ENCODE measurements at regions not wholly inside any gene's neighbourhood (a gene's known extent, or its start where the extent isn't known, plus 50 kb on each side); places are given as distances from the start of the nearest gene placed in this dataset.
"Not testable (repeated sequence)": the region's sequence is repeated elsewhere in the genome, so short reads cannot be mapped to it uniquely, and the experiment has no call there.

DNA sequence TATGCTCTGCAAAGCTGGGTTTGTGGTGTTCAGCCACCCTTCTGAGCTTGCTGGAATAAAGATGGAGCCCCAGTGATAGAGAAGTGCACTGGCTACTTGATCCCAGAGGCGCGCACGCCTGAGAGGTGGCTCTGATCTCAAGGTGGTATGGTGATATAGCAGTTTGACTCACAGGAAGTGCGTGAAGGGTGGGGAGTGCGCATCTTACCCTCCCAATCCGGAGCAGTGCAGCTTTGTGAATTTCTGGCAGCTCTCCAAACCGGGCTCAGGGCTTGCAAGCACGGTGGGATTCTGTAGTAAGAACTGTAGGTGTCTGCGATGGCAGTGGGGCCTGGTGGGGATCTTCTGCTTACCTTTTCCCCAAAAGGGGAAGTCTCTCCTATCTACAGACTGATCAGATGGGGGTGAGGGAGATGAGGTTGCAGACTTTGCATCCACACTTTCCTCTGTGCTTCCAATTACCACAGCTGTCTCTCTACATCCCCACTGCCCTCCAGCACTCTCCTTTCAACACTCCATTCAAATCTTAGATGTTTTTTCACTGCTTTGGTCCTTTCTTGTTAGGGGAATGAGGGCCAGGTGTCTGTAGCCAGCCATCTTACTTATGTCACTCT is 197.4 kb upstream of the SLC38A2 start:
- DNase-seq = no peak

DNA sequence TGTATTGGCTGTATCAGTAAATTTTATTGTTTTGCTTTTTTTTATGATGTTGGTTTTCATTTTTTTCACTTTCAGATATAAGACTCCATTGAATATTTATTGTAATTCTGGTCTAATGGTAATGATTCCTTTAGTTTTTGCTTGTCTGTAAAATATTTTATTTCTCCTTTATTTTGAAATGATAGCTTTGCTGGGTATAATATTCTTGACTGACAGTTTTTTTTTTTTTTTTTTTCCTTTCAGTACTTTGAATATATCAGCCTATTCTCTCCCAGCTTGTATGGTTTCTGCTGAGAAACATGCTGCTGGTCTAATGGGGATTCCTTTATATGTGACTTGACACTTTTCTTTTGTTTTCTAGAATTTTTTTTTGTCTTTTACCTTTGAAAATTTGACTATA is 195.1 kb upstream of the SLC38A2 start:
- DNase-seq = no peak

DNA sequence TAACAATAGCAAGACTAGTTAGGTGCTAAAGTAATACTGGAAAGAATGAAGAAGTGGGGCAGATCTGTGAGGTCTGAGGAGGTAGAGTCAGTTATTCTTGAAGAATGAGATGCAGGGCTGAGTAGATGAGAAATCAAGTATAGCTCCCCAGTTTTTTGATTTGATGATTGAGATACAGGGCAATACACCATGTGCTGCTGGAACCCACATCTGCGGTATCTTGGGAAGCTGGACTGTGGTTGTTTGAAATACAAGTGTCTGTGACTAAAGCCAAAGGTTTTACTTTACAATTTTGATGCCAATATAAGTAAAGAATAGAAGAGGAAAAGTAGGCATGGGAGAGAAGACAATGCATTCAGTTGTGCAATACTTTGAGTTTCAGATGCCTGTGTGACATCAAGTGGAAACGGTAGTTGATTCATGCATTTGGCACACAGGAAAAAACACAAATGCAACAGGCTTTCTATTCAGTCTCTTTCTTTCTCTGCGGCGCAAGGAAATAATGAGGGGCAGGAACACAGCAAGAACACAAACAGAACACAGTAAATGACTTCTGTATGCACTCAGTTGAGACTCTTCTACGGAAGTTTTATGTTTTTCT is 190.2 kb upstream of the SLC38A2 start:
- no peak for DNase-seq

DNA sequence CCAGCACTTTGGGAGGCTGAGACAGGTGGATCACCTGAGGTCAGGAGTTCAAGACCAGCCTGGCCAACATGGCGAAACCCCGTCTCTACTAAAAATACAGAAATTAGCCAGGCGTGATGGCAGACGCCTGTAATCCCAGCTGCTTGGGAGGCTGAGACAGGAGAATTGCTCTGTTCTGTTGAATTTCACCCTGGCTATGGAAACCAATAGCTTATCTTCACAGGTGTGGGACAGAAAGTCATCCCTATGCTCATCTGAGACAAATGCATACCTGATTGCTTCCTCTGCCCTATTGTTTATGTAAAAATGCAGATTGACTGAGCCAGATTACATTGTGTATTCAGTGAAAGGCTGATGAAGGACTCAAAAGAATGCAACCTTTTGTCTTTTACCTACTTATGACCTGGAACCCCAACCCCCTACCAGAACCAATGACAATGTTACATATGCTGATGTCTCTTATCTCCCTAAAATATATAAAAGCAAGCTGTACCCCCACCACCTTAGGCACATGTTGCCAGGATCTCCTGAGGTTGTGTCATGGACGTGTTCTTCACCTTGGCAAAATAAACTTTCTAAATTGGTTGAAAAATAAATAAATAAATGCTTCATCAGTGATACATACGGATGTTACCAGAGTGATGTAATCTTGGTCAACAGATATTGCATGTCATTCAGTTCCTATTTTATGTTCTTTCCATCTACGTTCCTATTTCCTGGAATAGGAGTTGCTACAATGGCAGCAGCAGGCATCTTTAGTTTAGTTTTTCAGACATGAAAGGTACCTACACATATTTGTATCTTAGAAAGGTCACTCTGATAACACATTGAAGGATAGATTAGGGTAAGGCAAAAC is 189.4 kb upstream of the SLC38A2 start:
- DNase-seq = not testable (repeated sequence)

DNA sequence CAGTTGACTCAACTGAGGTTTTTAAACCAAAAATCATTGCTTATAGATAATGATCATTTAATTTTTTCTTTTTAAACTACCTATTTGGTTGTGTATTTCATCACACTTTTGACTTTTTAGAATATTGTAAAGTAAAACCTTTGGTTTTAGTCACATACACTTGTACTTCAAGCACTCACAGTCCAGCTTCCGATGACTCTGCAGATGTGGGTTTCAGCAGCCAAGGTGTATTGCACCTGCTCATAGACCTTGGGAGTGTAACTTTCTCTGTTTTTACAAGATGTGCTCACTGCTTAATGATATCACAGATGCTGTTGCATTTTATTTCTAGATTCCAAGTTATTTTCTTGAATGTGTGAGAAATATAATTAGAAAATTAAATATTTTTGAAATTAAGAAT is 188.3 kb upstream of the SLC38A2 start:
- DNase-seq = no peak

DNA sequence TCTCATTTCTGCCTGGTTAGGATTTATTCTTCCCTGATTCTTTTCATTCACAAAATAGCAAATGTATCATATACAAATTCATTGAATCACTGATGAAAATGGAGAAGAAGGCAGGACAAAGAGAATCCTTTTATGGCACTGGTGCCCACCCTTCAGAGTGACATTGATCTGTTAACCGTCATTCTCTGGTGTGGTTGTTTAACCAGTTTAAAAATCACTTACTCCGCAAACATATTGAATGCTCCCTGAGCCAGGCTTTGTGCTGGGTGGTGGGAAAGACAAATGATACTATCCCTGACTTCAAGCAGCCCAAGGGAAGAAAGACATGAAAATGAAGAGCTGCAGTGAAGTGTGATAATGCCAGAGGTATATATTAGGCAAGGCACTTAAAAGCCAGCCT is 187.5 kb upstream of the SLC38A2 start:
- DNase-seq = no peak

DNA sequence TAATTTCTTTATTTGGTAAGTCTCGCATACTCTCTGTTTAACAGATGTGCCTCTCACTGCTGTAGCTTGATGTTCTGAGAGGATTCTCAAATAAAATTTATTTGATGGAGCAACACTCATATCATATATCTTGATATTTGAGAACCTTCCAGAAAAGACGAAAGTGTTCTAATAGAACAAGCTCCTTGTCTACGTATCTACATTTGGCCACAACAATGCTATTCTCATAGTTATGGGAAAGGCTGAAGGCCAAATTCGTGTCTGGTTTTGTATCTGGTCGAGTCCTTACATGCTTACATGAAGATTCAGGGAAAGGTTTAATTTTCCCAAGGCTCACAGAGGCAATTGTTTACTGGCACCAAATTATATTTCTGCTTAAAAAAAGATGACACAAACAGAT is 186.7 kb upstream of the SLC38A2 start:
- DNase-seq = no peak

DNA sequence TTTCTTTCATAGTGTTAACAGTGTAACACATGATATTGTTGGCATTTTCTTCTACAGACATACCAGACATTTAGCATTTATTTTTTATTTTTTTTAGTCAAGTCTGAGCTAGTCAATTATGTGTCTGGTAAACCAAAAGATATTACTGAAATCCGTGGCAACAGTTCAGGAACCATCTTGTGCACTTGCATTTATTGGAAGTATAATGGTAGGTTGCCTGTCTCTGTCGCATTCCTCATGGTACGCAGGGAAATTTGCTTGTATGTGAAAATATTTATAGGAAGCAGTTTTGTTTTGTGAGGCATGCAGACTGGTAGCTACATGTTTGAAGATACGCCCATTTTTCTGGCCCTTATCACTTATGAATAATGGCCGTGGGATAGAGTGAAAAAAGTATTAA is 186.1 kb upstream of the SLC38A2 start:
- no peak for DNase-seq

DNA sequence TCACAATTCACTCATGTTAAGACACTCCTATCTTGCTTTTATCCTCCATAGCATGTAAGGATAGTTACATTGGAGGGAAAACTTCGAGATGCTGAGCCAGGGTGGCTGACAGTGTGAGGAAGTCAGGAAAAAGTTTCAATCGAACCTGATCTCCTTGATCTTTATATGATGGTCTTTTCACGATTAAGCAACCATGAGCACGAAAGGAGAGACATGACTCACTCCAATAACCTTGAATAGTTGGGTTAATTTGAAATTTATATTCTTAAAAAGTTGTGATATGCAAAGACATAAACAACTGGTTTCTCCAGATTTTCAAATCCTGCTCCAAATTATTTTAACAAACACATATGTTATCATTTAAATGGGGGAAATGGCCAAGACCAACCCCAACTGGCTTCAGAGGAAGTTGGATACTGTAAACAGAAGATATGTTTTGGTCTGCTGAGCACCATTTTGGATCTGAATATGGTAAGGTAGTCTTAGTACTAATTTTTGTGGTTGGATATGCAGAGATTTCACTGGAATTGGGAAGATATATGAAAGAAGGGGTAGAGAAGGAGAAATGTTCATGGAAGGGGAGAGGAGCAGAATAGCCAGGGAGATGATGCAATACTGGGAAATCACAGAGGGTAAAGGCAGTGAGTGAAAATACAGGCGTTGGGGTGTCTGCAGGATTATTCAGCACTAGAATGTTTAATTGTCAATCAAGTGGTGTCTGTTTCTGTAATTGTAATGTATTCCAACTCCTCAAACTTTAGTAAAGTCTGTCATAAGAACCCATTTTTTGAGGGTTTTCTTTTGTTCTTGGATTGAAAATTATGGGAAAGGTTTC is 185.2 kb upstream of the SLC38A2 start:
- DNase-seq = no peak

DNA sequence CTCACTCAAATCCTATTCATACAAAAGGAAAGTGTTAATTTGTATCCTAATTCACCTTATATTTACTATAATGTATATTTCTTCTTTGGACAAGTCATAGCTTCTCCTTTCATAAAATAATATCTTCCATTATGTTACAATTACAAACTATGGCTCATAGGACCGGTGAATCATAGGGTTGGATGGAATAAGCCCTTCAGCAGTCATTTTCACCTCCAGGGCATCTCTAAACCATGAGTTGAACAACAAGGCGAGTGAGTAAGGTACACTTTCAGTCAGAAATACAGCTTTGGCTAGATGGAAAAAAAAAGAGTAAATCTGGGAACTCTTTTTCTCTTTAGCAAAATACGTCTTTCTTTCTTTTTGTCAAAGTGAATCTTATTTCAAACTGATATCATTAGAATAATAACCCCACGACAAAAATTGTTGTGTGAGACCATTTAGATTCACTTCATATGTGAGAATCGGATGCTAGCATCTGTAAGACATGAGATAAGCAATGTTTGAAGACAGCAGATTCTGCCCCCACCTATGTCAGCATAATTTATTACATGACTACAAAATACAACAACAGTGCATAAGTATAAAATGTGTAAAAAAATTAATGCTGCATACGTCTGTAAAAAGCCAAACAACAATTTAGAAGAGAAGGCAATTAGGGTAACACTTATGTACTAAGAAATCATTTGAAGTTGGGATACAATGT is 184.4 kb upstream of the SLC38A2 start:
- DNase-seq = no peak

DNA sequence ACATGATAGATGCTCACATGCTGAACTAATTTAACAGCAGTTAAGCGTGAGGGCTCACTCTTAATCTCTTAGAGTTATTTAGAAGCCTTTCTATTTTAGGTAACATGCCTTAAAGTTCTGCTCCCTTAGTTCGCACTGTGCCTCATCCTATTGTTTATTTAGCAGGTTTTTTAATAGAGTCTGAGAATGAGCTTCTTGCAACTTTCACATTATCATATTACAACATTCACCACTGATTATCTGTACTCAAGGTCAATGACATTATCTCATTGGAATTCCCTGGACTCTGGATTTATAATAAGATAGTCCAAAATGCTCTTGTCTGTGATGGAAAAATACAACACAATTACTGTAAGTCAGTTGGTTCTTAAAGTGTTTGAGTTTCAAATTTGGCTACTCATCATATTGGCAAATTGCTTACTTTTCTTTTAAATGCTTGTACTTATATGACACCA is 183.6 kb upstream of the SLC38A2 start:
- no peak for DNase-seq

DNA sequence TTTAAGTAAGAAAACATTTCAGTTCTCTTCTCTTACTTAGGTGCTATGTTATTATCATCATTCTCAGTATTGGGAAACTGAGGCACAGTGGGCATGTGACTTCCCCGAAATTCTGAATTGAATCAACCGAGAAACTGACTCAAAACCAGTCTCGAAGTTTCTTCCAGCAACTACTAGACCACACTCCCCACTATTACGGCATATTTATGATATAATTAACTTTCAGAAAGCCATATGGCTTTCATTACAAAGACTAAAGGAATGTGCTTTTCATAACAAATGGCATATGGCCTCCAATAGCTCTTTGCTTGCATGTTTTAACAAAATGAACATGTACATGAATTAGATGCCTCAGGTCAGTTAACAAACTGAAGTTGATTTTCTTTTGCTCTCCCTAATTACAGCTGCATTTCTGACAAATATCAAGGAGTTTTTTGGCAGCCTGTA is 182.9 kb upstream of the SLC38A2 start:
- DNase-seq = no peak

DNA sequence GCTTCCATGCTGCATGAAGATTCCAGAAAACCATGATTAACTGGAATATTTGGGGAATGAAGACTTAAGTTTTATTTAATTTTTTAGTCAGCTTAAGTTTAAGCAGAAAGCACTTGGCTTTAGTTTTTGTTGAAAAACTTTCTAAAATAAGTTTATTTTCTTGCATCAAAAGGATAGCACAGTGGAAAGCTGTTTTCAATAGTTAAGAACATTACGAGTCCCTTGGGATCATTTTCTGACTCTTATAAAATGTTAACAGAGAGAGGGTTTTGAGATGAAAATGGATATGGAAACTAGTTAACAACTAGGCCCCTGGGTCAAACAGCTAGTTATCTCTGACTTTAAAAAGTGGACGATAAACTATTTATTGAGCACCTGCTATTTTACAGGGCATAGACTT is 181.9 kb upstream of the SLC38A2 start:
- no peak for DNase-seq

DNA sequence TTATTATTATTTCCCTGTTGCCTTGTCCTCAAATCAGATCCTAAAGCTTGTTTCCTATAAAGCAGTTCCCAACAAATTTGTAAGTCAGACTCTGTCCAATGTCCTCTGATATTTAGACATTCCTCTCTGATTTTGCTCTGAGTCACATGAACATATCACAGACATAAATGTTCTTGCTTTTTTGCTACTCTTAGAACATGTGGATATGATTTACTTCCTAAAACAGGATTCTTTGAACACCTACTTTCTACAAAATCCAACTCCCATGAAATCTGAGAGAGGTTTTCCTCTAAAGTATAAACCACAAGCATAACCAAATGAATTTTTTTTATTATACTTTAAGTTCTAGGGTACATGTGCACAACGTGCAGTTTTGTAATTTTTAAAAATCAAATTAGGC is 181.3 kb upstream of the SLC38A2 start:
- DNase-seq = no peak

DNA sequence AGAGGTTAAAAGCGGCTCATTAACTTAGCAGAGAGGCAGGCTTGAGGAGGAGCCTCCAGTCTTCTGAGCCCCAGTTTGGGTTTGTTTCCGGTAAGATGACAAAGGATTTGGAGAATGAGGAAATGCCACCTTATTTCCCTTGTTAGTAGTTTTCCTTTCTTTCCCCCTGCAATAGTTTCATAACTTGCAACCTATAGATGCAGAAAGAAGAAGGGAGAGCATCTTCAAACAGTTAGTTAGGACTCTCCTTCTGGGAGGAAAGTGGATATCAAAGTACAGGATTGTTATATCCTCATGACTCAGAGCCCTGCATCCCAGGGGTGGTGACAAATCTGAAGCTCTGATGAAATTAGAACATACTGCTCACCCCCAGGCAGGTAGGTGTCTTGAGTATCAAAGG is 180.7 kb upstream of the SLC38A2 start:
- DNase-seq = no peak

DNA sequence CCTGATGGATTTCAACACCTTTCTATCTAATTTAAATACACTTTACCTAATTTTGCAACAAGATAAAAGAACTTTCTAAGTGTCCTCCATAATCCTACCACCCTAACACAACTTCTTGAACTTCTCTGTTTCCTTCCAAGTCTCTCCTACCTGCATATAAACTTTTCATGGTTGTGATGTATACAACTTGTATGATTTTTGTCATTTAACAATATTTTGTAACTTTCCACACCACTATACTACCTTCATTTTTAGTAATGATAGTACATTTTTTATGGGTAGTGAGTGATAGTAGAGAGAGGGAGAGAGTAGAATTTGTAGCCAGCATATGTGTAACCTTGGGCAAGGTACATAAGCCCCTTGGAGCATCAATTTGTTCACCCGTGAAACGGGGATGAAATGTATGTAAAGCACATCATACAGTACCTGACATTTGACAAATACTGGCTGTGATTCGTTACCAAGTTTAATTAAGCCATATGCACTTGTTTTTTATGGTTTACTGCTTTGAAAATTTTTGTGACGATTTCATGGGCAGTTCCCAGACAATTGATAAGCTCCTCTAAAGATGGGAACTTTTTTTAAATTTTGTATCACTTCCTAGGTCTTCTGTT is 177.8 kb upstream of the SLC38A2 start:
- DNase-seq = no peak

DNA sequence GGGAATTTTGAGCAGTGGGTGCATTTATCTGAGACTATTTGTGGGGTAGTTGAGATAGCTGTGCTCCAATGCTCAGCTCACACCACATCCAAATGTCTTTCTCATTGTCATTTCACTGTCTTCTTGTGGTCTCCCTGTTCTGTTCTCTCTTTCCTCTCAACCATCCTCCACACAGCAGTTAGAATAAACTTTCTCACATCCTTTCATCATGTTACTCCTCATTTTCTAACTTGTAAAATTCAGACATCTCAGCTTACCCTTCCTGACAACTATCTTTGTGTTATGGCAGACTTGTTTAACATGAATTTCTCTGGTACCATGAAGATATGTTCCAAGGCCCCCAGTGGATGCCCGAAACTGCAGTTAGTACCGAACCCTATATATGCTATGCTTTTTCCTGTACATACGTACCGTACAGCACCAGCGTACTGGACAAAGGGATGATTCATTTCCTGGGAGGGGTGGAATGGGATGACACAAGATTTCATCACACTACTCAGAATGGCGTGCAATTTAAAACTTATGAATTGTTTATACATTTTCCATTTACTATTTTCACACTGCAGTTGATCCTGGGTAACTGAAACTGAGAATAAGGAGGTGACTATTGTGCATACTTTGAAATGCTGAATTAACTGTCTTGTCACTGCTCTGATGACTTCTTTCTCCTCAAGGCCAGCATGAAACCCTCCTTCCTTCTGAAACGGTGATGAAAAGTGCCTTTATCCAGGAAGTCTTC is 177.1 kb upstream of the SLC38A2 start:
- DNase-seq = peak in 1 of 2 experiments; percentile 38

DNA sequence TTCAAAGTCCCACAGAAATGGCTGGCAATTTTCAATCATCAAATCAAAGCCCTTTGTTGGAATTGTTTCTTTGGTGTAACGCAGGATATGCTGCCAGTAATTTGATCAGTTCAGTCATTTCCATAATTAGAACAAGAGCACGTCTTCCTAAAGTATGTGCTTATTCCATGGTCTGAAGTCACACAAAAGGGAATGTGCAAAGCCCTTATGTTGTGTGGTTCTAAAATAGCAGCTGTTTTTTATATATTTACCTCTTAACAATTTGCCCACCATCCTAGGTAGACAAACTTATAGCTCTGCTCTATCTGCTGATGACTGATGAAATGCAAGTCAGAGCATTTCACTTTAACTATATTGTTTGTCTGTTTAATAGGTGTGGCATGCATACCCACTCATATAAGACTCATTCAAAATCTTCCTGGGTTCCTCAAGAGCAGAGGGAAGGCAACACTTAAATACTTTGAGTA is 176.1 kb upstream of the SLC38A2 start:
- no peak for DNase-seq

DNA sequence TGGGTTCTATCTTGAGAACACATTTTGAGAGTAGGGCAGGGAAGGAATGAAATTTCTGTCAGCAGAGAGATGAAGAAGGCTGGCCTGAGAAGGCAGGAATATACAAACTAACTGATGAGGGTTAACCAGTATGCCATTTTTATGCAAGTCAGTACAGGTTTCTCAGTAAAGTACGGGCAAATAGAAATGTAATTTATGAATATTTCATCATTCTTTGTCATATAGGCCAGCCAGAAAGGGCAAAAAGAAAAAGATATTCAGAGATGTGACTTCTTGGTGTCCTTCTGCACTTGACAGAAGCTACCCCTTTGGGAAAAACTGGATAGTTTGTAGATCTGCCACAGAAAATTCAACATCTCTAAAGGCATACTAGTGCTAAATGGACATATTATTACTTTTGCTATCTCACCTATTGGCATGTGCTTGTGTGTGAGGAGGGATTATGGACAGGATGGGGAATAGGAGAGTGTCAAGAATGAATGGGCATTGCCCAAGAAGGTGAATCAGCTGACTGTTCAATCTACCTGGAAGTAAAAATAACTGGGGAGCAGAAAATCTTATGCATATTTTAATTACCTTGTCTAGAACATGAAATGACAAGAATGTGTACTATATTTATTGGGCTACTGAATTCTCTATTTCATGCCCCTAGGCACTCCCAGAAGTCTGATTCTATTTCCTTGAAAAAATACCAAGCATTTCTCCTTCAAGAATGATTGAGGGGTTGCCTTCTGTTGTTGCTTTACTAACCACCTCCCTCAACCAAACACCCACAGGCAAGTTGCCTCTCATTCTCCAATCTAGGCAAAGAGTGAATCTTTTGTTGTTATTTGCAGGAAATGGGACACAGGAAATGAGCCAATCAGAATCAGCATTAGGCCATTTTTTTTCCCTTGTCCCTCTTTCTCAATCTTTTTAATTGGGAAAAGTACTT is 175.1 kb upstream of the SLC38A2 start:
- no peak for DNase-seq

Data from stimulated activated CD4-positive, alpha-beta T cell treated with anti-CD3 and anti-CD28 coated beads, Interleukin-4, amount 100 ng/mL, for 4 hours (primary cell).